ENCODE measurements at regions not wholly inside any gene's neighbourhood (a gene's known extent, or its start where the extent isn't known, plus 50 kb on each side); places are given as distances from the start of the nearest gene placed in this dataset.

- TF ChIP-seq PBX3 (IDR thresholded peaks at IDR 0.05; ENCODE audit: insufficient replicate concordance, low read depth, low read length), result no peak
- TF ChIP-seq USF2 (IDR thresholded peaks at IDR 0.05; ENCODE audit: borderline replicate concordance, low read depth, low read length), result no peak
- no peak for TF ChIP-seq CTCF (IDR thresholded peaks at IDR 0.05 in 2 of 3, conservative IDR thresholded peaks at IDR 0.05 in 1 of 3; ENCODE audit: control insufficient read depth in 2 of 3, extremely low read depth in 1 of 3, insufficient read depth in 1 of 3, low read depth in 3 of 3, low read length in 3 of 3)
- no peak for TF ChIP-seq FOS (IDR thresholded peaks at IDR 0.05; ENCODE audit: borderline replicate concordance, extremely low read depth, insufficient read length)
- no peak for TF ChIP-seq POLR2A (IDR thresholded peaks at IDR 0.05; ENCODE audit: low read depth, low read length)
Measured at GRCh38 chrX:25941559-25942250, 196.4 kb upstream of the MAGEB18 start.
